Brain microvascular endothelial cell (primary cell): ENCODE measurements at regions not wholly inside any gene's neighbourhood (a gene's known extent, or its start where the extent isn't known, plus 50 kb on each side); places are given as distances from the start of the nearest gene placed in this dataset.

ENCODE experiments used
- DNase-seq: peaks from one replicate; pipeline ENCODE4 v3.0.0-alpha.2; 2020
- H3K27ac ChIP-seq: fragments of 250-450 bp; sonication (Bioruptor Pico); 2 replicates; pipeline ENCODE4 v1.5.1; 2020; ENCODE audit warnings: mild to moderate bottlenecking, moderate library complexity
- H3K27me3 ChIP-seq: fragments of 250-450 bp; sonication (Bioruptor Pico); replicated peaks from 2 replicates; pipeline ENCODE4 v1.5.1; 2020; ENCODE audit warnings: mild to moderate bottlenecking
- H3K36me3 ChIP-seq: fragments of 250-450 bp; sonication (Bioruptor Pico); replicated peaks from 2 replicates; pipeline ENCODE4 v1.5.1; 2020; ENCODE audit warnings: mild to moderate bottlenecking
- H3K4me3 ChIP-seq: 2 replicates; pipeline ENCODE4 v1.5.1; 2011; ENCODE audit warnings: low read depth, mild to moderate bottlenecking, control low read depth, low read length, moderate library complexity
- CTCF ChIP-seq: IDR thresholded peaks from 2 replicates; pipeline ENCODE4 v1.5.1; 2011; ENCODE audit warnings: low read depth, mild to moderate bottlenecking, moderate library complexity, low read length, control low read depth, inconsistent platforms; ENCODE audit errors: missing control alignments
- in situ Hi-C: cut with HindIII; loops from 2 replicates; pipeline ENCODE4 v1.10.0; 2017; ENCODE audit warnings: low sequenced_read_pairs, low pct_ligation_motif_present

- H3K36me3 ChIP-seq: no peaks in the 10 kb centered on the region
- in situ Hi-C loops: no loop called here
- no peak for TF ChIP-seq CTCF
- no peaks in the 10 kb centered on the region for H3K27me3 ChIP-seq
- DNase-seq: no peak
- H3K27ac ChIP-seq: no peak overlapping the region
- no peak overlapping the region for H3K4me3 ChIP-seq
Observed at GRCh38 chr13:58300974-58301681, 669.6 kb downstream of the PCDH17 start.

GRCh38 chr13:58302349-58302748 is 670.8 kb downstream of the PCDH17 start:
- Histone ChIP-seq H3K27ac (no peak overlapping the region), H3K36me3 (no peaks in the 10 kb centered on the region), H3K4me3 (no peak overlapping the region), H3K27me3 (no peaks in the 10 kb centered on the region)
- DNase-seq: no peak
- TF ChIP-seq CTCF: no peak
- in situ Hi-C loops: no loop called here

- TF ChIP-seq CTCF: no peak
- DNase-seq: no peak
- H3K4me3 ChIP-seq: no peak overlapping the region
- H3K27ac ChIP-seq: no peak overlapping the region
- no peaks in the 10 kb centered on the region for H3K36me3 ChIP-seq
- in situ Hi-C loops: no loop called here
- no peaks in the 10 kb centered on the region for H3K27me3 ChIP-seq
Observed at GRCh38 chr13:58306062-58306461, 674.5 kb downstream of the PCDH17 start.

DNA sequence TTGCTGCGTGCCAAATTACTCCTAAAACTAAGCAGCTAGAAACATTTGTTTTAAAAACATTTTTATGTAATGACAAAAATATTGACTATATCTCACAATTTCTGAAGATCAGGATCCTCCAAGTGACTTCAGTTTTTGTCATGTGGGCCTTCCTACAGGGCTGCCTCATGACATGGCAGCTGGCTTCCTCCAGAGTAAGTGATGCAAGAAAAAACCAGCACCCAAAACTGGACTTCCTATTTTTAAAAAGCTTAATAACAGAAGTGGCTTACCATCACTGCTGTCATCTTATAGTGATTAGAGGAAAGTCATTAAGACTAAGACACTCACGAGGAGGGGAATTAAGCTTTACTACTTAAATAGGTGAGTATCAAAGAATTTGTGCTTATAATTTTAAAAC is 681.7 kb downstream of the PCDH17 start:
- no peaks in the 10 kb centered on the region for H3K36me3 ChIP-seq
- no peak for DNase-seq
- in situ Hi-C loops: no loop called here

GRCh38 chr13:58318495-58319167 is 687.1 kb downstream of the PCDH17 start:
- no peak for DNase-seq
- H3K36me3 ChIP-seq: no peaks in the 10 kb centered on the region
- in situ Hi-C loops: no loop called here
- TF ChIP-seq CTCF: no peak
- no peak overlapping the region for H3K27ac ChIP-seq
- H3K4me3 ChIP-seq: no peak overlapping the region
- H3K27me3 ChIP-seq: no peaks in the 10 kb centered on the region

More for the DNA sequence above, 681.7 kb downstream of the PCDH17 start:
- Histone ChIP-seq H3K4me3 (no peak overlapping the region), H3K27ac (no peak overlapping the region), H3K27me3 (no peaks in the 10 kb centered on the region)
- TF ChIP-seq CTCF: no peak
